ENCODE measurements at regions not wholly inside any gene's neighbourhood (a gene's known extent, or its start where the extent isn't known, plus 50 kb on each side); places are given as distances from the start of the nearest gene placed in this dataset.
"Not testable (repeated sequence)": the region's sequence is repeated elsewhere in the genome, so short reads cannot be mapped to it uniquely, and the experiment has no call there.

DNA sequence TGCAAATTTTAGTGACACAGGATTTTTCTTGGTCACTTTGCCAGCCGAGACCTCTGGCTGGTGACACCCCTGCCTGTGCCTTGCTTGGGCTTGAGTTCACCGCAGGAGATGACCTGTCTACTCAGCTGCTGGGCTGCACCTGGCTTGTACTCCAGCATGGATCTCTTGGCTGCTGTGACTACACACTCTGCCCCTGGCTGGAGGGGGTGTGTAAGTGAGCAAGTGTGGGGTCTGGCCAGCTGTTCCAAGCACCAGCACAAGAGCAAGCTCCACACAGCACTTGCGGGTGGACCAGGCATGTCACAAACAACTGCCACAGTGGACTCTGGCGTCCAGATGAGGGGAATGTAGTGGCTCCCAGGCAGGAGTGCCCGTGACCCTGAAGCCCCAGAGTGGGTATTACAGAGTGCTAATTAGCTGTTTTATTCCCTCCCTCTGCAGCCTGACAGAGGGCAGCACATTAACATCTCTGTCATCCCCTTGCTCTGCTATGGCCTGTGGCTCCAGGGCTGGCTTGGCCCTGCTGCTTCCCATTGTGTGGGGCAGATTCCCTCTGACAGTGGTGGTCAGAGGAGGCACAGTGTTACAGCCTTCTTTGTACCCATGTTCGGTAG lies 1387.2 kb downstream of the OLFM4 start:
- no peak for FAIRE-seq

DNA sequence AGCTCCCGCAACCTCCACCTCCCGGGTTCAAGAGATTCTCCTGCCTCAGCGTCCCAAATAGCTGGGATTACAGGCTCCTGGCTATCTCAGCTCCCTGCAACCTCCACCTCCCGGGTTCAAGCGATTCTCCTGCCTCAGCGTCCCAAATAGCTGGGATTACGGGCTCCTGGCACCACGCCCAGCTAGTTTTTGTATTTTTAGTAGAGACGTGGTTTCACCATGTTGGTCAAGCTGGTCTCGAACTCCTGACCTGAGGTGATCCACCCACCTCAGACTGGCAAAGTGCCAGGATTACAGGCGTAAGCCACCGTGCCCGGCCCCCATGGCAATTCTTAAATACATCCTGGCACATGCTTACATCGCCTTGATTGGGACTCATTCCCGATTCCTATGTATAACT lies 1394.3 kb downstream of the OLFM4 start:
- not testable (repeated sequence) for FAIRE-seq

DNA sequence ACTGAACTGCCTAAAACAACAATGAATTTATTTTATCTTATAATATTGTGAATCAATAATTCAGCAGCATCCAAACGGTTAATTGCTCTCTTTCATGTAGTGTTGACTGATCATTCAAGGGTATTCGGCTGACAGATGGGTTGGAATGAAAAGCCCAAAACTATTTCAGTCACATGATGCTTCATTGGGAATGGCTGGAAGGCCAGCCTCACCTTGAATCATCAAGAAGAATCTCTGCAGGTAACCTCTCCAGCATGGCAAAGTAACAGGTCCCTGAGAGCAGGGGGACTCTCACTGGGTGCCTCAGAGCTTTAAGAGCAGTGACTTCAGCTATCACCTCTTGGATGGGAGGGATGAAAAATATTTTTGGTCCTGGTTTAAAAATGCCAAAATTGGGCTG lies 1395.7 kb downstream of the OLFM4 start:
- no peak for FAIRE-seq

DNA sequence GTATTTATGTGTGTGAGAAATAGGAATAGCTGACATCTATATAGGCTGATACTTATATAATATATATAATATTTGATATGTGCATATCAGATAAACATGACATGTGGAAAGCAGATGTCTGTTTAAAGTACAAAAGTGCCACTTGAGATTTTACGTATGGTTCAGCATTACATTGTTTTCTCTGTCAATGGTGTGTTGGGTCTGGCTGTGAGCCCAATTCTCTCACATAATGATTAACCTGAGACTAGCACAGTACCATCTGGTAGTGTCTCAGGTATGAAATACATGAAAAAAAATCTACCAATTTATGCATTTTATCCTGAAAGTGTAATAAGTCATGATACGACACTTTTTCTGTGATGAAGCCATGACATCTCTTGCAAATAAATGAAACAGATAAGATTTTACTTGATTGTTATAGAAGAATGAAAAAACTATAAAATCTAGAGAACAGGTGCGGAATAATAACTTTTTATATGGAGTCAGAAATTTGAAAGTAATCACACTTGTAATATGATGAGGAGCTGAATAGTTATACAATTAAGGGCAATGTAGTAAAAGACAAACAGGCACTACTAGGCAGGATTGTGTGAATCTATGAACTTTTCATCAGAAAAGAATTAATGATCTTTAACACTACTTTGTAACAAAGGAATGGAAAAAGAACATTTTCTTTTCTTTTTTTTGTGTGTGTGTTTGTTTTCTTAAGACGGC lies 1405.0 kb downstream of the OLFM4 start:
- no peak for FAIRE-seq

DNA sequence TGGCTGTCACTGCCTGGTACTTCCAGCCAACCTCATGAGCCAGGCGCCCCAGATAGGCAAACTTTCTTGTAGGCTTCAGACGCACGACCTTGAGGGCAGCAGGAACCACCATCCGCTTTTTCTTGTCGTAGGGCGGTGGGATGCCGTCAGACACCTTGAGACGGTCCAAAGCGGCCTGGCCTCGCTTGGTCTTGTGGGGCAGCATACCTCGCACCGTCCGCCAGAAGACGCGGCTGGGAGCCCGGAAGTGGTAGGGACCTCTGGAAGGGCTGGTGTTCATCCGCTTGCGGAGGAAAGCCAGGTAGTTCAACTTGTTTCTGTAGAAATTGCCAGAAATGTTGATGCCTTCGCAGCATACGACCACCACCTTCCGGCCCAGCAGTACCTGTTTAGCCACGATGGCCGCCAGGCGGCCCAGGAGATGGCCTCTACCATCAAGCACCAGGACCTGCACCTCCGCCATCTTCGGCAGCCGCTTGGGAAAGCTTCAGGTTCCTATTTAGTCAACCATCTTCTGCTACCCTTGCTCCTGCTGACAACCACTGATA lies 1412.3 kb downstream of the OLFM4 start:
- FAIRE-seq = not testable (repeated sequence)

DNA sequence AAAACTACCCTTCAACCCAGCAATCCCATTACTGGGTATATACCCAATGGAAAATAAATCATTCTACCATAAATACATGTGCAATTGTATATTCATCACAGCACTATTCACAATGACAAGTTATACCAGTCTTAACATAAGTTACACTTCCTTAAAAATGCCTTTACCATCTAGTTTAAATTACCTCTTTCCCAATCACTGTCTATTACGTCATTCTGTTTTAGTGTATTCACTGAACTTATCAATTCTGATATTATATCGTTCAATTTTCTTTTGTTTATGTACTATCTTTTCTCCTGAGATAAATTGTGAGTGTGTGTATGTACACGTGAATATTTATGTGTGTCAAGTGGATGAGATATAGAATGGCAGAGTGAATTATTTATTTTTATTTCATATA lies 1416.8 kb downstream of the OLFM4 start:
- no peak for FAIRE-seq

DNA sequence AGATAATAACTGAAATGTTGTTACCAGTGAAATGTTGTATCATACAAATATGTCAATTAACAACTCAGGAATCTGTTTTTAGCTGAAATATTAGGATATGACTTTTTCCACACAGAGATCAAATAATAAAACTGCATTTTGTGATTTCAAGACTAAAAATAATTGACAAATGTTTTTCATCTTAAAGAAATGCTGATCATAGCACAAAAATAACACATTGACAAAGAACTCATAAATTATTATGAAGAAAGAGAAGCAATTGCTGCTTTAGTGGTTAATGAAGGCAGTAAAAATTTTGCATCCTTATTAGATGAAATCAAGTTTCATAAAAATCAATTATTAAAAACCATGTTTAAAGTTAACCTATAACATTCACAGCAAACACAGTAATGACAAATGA lies 1417.3 kb downstream of the OLFM4 start:
- FAIRE-seq = no peak

DNA sequence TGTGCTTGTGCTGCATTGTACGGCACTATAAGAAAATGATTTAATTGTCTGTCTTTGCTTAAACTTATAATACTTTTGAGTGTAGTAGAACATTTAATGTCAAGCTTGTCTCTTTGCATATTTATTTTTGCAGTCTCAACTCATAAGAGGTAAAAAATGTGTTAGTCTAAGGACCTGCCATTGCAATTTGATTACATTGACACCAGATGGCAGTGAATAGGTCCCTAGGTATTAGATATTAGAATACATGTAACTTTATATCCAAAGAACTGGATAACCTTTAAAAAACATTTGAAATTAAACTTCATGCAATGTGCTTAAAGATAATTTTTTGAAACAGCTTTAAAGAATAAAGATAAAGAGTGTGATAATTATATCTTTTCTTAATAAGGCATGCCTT lies 1421.3 kb downstream of the OLFM4 start:
- FAIRE-seq = no peak

DNA sequence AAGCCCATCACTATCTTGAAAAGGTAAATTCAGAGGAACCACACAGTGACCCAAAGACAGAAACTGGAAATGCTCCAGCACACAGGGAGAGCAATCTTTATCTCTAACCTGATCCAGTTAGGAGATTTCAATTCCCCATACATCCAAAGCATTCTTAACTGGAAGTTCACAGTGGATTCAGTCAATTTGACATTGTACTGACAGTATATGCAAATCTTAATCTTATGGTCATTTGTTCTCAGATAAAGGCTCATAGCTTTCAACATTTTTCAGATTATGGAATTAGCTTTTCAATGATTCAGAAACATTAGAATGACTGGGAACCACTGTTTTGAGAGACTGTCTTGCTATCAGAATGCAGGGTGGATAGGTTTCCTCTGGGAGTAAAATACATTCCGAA lies 1455.6 kb downstream of the OLFM4 start:
- FAIRE-seq = no peak

DNA sequence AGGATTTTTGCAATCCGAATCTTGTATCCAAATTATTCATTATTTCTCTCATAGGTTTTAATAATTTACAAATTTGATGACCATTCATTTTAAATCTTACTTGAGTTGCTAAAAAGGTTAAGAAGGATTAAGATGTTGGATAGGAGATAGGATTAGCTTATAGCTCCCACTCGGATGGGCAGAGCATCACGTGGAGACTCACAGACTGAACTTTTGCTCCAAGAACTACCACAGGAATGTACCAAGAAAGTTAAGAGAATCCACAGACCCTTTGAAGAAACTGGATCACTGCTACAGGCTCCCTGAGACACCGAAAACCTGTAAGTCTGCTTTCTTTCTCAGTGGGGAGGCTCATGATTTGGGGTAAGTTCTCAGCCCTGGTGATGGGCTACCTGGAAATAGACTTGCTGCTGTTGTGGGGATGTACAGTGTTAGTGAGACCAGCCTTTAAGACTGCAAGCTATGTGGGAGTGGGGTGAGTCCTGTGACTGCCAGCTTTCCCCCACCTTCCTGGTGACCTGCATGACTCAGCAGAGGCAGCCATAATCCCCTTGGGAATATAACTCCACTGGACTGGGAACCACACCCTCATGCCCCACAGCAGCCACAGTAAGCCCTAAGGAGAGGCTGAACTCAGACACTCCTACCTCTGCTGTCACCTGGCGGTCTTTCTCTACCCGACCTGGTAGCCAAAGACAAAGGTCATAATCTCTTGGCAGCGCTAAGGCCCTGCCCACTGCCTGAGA lies 1458.0 kb downstream of the OLFM4 start:
- no peak for FAIRE-seq

DNA sequence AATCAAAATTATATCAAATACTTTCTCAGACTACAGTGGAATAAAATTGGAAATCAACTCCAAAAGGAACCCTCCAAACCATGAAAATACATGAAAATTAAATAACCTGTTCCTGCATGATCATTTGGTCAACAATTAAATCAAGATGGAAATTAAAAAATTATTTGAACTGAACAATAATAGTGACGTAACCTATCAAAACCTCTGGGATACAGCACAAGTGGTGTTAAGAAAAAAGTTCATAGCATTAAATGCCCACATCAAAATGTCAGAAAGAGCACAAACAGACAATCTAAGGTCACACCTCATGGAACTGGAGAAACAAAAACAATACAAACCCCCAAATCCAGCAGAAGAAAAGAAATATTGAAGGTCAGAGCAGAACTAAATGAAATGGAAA lies 1460.7 kb downstream of the OLFM4 start:
- FAIRE-seq = no peak

DNA sequence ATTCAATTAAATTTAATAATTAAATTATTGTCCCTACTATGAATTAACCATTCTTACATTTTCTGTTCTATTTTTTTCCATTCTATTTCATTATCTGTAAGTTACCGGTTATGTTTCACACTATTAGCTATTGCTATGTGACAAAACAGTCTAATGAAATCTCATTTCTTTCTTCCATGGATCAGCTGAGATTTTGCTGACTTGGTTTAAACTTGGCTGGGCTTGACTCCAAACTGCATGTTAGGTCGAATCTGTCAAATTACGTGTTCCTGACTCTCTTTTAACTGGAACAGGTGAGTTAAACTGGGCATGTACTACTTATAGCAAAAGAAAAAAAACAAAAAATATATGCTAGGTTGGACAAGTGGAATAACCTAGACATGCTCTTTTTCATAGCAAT lies 1464.4 kb downstream of the OLFM4 start:
- no peak for FAIRE-seq

DNA sequence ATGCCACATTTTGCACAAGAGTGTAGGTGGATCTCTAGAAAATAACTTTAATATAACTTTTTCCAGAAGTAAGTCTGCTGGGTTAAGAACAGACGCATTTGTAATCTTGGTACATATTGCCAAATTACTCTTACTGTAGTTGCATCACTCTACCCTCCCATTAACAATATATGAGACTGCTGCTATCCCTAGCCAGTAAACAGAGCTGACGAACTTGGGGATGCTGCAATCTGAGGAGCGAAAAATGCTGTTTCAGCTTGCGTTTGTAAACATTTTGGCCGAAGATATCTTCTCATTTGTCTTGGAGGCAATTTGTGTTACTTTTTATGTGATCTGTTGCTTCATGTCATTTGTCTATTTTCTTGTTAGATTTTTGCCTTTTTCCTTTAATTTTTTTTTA lies 1482.8 kb downstream of the OLFM4 start:
- FAIRE-seq = no peak

DNA sequence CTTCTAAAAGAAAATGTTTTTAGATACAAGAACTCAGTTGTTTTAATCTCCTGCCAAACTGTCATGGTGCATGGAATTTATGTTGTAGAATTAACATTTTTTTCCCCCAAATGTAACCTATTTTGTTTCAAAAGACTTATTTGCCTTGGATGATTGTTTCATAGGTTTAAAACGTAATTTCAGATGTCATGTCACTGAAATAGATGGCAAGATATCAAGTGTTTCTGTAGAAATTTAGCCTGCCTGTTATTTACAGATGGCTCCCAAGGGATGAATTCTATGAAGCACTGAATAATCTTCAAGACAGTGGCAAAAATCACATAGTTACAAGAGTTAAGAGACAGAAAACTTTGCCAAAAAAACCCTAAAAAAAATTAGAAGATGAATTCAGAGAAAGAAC lies 1484.6 kb downstream of the OLFM4 start:
- no peak for FAIRE-seq

DNA sequence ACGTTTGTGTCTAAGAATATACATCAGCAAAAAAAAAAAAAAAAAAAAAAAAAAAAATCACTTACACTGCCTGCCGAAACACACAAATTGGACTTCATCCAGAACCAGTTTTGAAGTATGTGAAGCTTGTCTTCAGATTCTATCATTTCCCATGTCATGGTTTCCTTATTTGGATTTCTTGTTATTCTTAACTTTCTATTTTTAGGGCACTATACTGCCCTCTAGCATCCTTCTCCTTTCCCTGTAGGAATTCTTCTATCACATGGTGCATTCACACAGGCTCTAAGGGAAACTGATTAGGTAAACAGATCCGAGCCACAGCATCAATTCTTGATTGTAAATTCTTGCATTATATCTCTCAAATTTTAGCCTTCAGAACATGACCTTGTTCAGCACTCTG lies 1507.5 kb downstream of the OLFM4 start:
- FAIRE-seq = no peak

DNA sequence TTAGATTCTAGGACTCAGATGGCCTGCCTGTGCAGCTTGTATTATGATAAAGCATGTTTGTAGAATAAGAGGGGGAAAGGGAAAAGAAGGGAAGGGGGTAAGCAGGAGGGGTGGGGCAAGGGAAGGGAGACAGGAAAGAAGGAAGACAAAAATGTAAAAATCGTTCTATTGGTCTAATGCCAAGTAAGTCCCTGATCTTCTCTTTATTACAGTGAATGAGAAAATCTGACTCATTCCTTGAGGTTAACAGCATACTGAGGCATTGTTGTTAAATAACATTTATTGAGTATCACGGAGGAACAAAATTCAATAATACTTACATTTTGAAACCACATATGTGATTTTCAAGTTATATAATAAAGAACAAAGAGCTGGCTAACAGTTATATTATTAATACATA lies 1534.7 kb downstream of the OLFM4 start:
- FAIRE-seq = no peak

DNA sequence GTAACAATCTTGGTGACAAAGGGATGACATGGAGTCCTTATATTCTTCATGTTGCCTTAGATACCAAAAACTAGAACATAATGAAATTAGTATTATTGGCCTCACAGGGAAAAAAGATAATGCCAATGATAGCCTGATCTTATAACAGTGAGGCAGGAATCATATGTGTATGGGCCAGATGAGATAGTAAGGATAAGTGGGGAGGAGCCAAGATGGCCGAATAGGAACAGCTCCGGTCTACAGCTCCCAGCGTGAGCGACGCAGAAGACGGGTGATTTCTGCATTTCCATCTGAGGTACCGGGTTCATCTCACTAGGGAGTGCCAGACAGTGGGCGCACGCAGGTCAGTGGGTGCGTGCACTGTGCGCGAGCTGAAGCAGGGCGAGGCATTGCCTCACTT lies 1543.4 kb downstream of the OLFM4 start:
- not testable (repeated sequence) for FAIRE-seq

DNA sequence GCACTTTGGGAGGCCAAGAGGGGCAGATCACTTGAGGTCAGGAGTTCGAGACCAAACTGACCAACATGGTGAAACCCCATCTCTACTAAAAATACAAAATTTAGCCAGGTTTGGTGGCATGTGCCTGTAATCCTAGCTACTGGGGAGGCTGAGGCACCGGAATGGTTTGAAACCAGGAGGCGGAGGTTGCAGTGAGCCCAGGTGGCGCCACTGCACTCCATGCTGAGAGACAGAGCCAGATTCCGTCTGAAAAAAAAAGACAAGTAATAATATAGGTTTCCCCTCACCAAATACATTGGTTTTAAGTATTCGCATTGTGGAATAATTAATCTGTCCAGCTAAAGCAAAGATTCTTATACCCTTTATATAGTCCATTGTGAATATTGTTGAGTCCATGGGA lies 1544.6 kb downstream of the OLFM4 start:
- FAIRE-seq = no peak

DNA sequence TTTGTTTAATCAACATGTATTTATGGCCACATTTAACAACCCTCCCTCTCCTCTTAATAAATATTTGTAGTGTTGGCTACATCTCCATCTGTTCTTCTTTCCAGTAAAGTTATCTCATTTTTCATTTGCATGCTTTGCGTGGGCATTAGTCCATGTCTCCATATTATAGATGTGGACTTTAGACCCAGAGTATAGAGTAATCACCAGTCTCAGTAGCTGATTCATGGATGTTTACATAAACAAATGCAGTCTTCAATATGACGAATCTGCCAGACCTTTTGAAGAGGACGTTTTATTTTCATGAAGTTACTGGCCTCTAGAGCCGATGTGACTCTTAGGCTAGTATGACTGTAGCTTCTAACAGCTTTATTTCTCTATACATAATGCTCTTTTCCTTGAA lies 1546.2 kb downstream of the OLFM4 start:
- no peak for FAIRE-seq

DNA sequence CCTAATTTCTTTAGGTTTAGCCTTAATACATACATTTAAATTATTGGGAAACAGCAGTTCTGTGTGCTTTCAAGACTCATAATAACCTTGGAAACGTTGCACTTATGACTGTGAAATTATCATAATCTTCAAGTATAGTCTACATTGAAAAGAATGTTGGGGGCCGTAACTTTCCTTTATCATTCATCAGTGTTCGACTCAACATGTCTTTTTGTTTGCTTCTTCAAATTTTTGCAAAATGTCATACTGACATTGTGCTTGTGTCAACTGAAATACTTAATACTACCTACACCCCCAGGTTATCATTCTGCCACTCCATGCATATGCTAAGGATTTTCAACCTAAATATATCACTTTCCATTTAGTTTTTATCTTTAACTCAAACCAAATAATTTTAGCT lies 1562.9 kb downstream of the OLFM4 start:
- no peak for FAIRE-seq

DNA sequence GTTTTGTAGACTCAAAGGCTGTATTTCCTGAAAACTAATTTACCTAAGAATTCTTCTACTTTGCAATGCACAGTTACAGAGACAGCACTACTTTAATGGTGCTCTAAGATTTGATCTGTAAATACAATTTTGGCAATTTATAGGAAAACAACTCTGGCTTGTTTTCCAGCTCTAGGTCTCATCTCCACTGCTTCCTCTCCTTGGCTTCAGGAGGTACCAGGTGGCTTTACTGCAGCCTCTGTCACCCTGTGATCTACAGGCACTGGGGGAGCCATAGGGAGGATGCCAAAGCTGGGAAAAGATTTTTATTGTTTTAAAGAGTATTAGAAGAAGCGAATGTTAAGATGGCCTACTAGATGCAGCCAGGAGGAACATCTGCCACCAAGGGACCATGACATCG lies 1563.6 kb downstream of the OLFM4 start:
- FAIRE-seq = no peak

DNA sequence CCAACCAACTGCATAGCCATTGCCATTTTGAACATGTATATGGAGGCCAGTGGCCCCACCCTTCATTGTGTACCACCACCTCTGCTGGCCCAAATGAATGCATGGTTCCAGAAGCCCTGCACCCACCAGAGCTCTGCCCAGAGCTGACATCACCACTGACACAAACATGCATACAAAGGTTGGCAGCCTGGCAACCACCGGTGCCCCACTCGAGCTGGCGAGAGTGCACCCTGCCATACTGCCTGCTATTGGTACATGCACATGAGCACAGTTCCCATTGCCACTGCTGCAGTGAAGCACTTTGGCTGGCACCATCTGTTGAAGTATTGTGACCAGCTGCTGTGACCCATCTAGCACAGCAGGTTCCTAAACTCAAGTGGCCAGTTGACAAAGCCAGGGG lies 1564.9 kb downstream of the OLFM4 start:
- FAIRE-seq = no peak

DNA sequence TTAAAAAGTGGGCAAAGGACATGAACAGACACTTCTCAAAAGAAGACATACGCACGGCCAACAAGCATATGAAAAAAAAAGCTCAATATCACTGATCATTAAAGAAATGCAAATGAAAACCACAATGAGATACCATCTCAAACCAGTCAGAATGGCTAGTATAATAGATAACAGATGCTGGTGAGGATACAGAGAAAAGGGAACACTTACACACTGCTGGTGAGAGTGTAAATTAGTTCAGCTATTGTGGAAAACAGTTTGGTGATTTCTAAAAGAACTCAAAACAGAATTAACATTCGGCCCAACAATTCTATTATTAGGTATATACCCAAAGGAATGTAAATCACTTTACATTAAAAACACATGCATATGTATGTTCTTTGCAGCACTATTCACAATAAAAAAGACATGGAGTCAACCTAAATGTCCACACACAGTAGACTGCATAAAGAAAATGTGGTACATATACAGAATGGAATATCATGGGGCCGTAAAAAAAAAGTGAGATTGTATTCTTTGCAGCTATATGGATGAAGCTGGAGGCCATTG lies 1569.0 kb downstream of the OLFM4 start:
- no peak for FAIRE-seq

DNA sequence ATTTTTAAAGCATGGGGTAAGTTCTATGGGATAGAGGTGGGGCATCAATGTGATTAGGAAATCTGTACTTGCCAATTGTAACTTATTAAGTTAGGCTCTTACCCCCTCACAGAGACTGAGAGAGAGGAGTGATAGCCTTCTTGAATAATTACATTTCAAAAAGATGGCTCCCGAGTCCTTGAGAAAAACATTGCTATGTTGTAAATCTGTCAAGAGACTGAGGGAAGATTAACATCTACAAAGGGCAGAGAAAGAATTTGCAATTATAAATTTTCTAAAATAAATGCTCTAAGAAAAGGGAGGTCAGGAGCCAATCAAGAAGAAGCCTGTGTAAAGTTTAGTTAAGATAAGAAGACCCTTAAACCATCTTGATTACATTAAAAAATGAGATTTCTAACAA lies 1570.8 kb downstream of the OLFM4 start:
- FAIRE-seq = no peak

Data from colon (tissue), 2 donors.